Kidney (tissue), 13 donors: ENCODE measurements at regions not wholly inside any gene's neighbourhood (a gene's known extent, or its start where the extent isn't known, plus 50 kb on each side); places are given as distances from the start of the nearest gene placed in this dataset.

Experiments used
- DNase-seq, 5 donors: peaks; one replicate each; pipeline ENCODE4 v3.0.0-alpha.2; 2013 to 2020
- FAIRE-seq: peaks from 2 replicates; lab custom pipeline; 2012; peaks lifted over from hg19 to GRCh38; lab: Jason Lieb, UNC
- H3K27ac ChIP-seq, 2 donors: one replicate each; pipeline ENCODE4 v1.7.0; 2013; ENCODE audit warnings: low read depth in 2 of 2, low read length in 2 of 2, inconsistent platforms in 1 of 2
- H3K27me3 ChIP-seq: one replicate; pipeline ENCODE4 v1.7.1; 2013; ENCODE audit warnings: low read length, inconsistent platforms; ENCODE audit not compliant: control insufficient read depth, insufficient read depth
- H3K36me3 ChIP-seq, 3 donors: one replicate each; pipeline versions ENCODE4 v1.7.0 to v1.7.1; 2013; ENCODE audit warnings: low read length in 3 of 3, control low read depth in 1 of 3, inconsistent platforms in 1 of 3; ENCODE audit not compliant: insufficient read depth in 3 of 3, control insufficient read depth in 2 of 3
- H3K4me1 ChIP-seq, 3 donors: one replicate each; pipeline versions ENCODE4 v1.7.0 to v1.7.1; 2013; ENCODE audit warnings: low read length in 3 of 3, inconsistent platforms in 1 of 3, low read depth in 1 of 3; ENCODE audit not compliant: control insufficient read depth in 2 of 3, insufficient read depth in 2 of 3
- H3K4me3 ChIP-seq, 3 donors: one replicate each; pipeline versions ENCODE4 v1.7.0 to v1.8.1; 2013; ENCODE audit warnings: low read length in 3 of 3, control low read depth in 1 of 3, inconsistent platforms in 1 of 3
- H3K9ac ChIP-seq, 3 donors: one replicate each; pipeline versions ENCODE4 v1.7.0 to v1.7.1; 2013; ENCODE audit warnings: low read length in 3 of 3, control low read depth in 1 of 3, inconsistent platforms in 1 of 3
- H3K9me3 ChIP-seq, 3 donors: one replicate each; pipeline versions ENCODE4 v1.7.0 to v1.7.1; 2013; ENCODE audit warnings: low read length in 3 of 3, control low read depth in 1 of 3, inconsistent platforms in 1 of 3; ENCODE audit not compliant: control insufficient read depth in 2 of 3, insufficient read depth in 1 of 3
- intact Hi-C: fragments of 100-400 bp; cut with DNase I; formaldehyde crosslinking; loops from one replicate; pipeline ENCODE4 v1.11.1; 2022
- TF ChIP-seq, protein P1 (sequence below): IDR thresholded peaks from 3 replicates; pipeline ENCODE4 v1.5.1; 2012; ENCODE audit warnings: mild to moderate bottlenecking, moderate library complexity, borderline replicate concordance; ENCODE audit not compliant: insufficient read depth; ENCODE audit errors: extremely low read depth
- donor health status: control.
- donor health status: control.
- donor health status: control.
- donor health status: control.
- donor health status: control.
- donor health status: DM: yes; HTN: yes; CAD: no.
- donor health status: Normal renal cell carcinoma (clear cell type).

DNA sequence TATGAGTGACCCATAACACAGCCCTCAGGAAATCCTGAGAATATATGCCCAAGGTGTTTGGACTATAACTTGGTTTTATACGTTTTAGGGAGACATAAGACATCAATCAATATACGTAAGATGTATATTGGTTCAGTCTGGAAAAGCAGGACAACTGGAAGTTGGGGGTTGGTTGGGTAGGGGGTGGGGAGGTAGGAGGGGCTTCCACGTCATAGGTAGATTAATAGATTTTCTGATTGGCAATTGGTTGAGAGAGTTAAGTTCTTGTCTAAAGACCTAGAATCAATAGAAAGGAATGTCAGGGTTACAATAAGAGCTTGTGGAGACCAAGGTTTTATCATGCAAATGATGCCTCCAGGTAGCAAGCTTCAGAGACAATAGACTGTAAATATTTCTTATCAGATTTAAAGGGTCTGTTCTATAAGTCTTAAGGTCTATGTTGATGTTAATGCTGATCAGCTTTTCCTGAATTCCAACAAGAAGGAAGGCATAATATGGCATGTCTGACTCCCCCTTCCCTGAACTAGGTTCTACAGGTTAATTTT is 2267.7 kb upstream of the ACO1 start:
- Histone ChIP-seq H3K4me3 (no peak overlapping the region), H3K9me3 (no peaks in the 10 kb centered on the region), H3K36me3 (no peaks in the 10 kb centered on the region), H3K4me1 (no peaks in the 10 kb centered on the region), H3K27ac (no peak overlapping the region), H3K9ac (no peak overlapping the region), H3K27me3 (no peaks in the 10 kb centered on the region)
- no peak for FAIRE-seq
- intact Hi-C loops: no loop called here
- DNase-seq: no peak
- TF ChIP-seq, protein P1, sequence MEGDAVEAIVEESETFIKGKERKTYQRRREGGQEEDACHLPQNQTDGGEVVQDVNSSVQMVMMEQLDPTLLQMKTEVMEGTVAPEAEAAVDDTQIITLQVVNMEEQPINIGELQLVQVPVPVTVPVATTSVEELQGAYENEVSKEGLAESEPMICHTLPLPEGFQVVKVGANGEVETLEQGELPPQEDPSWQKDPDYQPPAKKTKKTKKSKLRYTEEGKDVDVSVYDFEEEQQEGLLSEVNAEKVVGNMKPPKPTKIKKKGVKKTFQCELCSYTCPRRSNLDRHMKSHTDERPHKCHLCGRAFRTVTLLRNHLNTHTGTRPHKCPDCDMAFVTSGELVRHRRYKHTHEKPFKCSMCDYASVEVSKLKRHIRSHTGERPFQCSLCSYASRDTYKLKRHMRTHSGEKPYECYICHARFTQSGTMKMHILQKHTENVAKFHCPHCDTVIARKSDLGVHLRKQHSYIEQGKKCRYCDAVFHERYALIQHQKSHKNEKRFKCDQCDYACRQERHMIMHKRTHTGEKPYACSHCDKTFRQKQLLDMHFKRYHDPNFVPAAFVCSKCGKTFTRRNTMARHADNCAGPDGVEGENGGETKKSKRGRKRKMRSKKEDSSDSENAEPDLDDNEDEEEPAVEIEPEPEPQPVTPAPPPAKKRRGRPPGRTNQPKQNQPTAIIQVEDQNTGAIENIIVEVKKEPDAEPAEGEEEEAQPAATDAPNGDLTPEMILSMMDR: no peak

DNA sequence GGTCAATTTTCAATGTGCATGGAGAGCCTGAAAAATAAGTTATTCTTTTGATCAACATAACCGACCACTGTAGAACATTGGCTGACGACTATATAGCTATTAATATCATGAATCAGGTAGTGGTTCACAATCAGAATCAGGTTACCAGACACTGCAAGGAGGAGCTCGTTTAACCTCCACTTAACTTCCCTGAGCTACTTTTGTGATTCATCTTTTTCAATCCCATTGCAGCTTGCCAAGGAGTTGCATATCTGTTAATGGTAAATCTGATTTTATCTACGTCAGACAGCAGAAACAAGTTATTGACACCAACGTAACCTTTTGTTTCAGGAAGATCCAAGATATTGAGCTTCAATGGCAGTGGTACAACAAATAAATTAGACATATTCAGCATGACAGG is 2263.8 kb upstream of the ACO1 start:
- no peak for FAIRE-seq
- H3K9ac ChIP-seq: no peak overlapping the region
- intact Hi-C loops: no loop called here
- H3K36me3 ChIP-seq: no peaks in the 10 kb centered on the region
- no peak for DNase-seq
- H3K27ac ChIP-seq: no peak overlapping the region
- H3K4me3 ChIP-seq: no peak overlapping the region
- no peaks in the 10 kb centered on the region for H3K27me3 ChIP-seq
- TF ChIP-seq, protein P1: no peak
- H3K4me1 ChIP-seq: no peaks in the 10 kb centered on the region
- no peaks in the 10 kb centered on the region for H3K9me3 ChIP-seq

DNA sequence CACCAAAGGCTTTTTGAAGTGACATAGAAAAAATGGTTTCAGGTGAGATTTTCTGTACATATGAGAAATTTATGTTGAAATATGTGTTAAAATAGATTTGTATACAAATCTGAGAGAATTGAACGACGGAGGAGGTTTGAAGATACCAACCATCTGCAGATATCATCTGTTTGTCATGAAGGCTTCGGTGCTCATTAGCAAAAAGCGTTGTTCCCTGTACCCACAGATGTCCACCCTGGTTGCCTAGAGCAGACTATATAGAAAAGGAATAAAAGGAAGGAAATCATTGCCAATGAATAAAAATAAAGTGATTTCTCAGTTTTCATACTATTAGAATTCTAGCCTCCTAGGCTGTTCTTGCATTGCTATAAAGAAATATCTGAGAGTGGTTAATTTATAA is 2262.8 kb upstream of the ACO1 start:
- FAIRE-seq: no peak

More for the DNA sequence above, 2262.8 kb upstream of the ACO1 start:
- H3K9me3 ChIP-seq: no peaks in the 10 kb centered on the region
- intact Hi-C loops: no loop called here
- no peaks in the 10 kb centered on the region for H3K27me3 ChIP-seq
- no peak overlapping the region for H3K9ac ChIP-seq
- no peak overlapping the region for H3K4me3 ChIP-seq
- no peak for DNase-seq
- TF ChIP-seq, protein P1: no peak
- H3K36me3 ChIP-seq: no peaks in the 10 kb centered on the region
- H3K27ac ChIP-seq: no peak overlapping the region
- no peaks in the 10 kb centered on the region for H3K4me1 ChIP-seq
